ENCODE measurements at regions not wholly inside any gene's neighbourhood (a gene's known extent, or its start where the extent isn't known, plus 50 kb on each side); places are given as distances from the start of the nearest gene placed in this dataset.

- DNase-seq = no peak
- H3K27me3 ChIP-seq = no peaks in the 10 kb centered on the region
- intact Hi-C loops (cut with DNase I) = no loop called here
- no peaks in the 10 kb centered on the region for H3K4me1 ChIP-seq
- TF ChIP-seq POLR2AphosphoS5 (IDR thresholded peaks at IDR 0.05) (no peak), POLR2A (IDR thresholded peaks at IDR 0.05) (no peak), EP300 (IDR thresholded peaks at IDR 0.05) (no peak), CTCF (IDR thresholded peaks at IDR 0.05) (no peak)
- H3K27ac ChIP-seq = no peak overlapping the region
- H3K4me3 ChIP-seq = no peak overlapping the region
- no peaks in the 10 kb centered on the region for H3K9me3 ChIP-seq
- WGBS, 2 donors = 57 to 78% methylated on average over 3 of the region's 3 CpGs
- no peaks in the 10 kb centered on the region for H3K36me3 ChIP-seq
These were observed 544.1 kb downstream of the HTR7 start for GRCh38 chr10:90313576-90314325.

- H3K9me3 ChIP-seq = no peaks in the 10 kb centered on the region
- H3K4me3 ChIP-seq = no peak overlapping the region
- H3K36me3 ChIP-seq = no peaks in the 10 kb centered on the region
- H3K27me3 ChIP-seq = no peaks in the 10 kb centered on the region
- intact Hi-C loops (cut with DNase I) = no loop called here
- TF ChIP-seq EP300 (IDR thresholded peaks at IDR 0.05) = no peak
- TF ChIP-seq CTCF (IDR thresholded peaks at IDR 0.05) = no peak
- TF ChIP-seq POLR2A (IDR thresholded peaks at IDR 0.05) = no peak
- no peak for TF ChIP-seq POLR2AphosphoS5 (IDR thresholded peaks at IDR 0.05)
- no peaks in the 10 kb centered on the region for H3K4me1 ChIP-seq
- no peak overlapping the region for H3K27ac ChIP-seq
- DNase-seq = no peak
- 83% methylated on average over 1 of the region's 1 CpG for whole genome bisulfite sequencing, 2 donors
These were observed 543.1 kb downstream of the HTR7 start for GRCh38 chr10:90314718-90315117.

- no peak overlapping the region for H3K4me3 ChIP-seq
- H3K9me3 ChIP-seq = no peaks in the 10 kb centered on the region
- no peak overlapping the region for H3K27ac ChIP-seq
- intact Hi-C loops (cut with DNase I) = no loop called here
- no peak for DNase-seq
- no peaks in the 10 kb centered on the region for H3K27me3 ChIP-seq
- H3K36me3 ChIP-seq = no peaks in the 10 kb centered on the region
- H3K4me1 ChIP-seq = no peaks in the 10 kb centered on the region
- TF ChIP-seq POLR2A (IDR thresholded peaks at IDR 0.05) (no peak), POLR2AphosphoS5 (IDR thresholded peaks at IDR 0.05) (no peak), CTCF (IDR thresholded peaks at IDR 0.05) (no peak), EP300 (IDR thresholded peaks at IDR 0.05) (no peak)
- WGBS, 2 donors = 89% methylated on average over 3 of the region's 3 CpGs
These were observed 540.7 kb downstream of the HTR7 start for GRCh38 chr10:90317172-90317571.

- no peak overlapping the region for H3K27ac ChIP-seq
- H3K4me3 ChIP-seq = no peak overlapping the region
- H3K9me3 ChIP-seq = no peaks in the 10 kb centered on the region
- WGBS, 2 donors = 72 to 81% methylated on average over 2 of the region's 2 CpGs
- intact Hi-C loops (cut with DNase I) = no loop called here
- H3K4me1 ChIP-seq = no peaks in the 10 kb centered on the region
- H3K27me3 ChIP-seq = no peaks in the 10 kb centered on the region
- TF ChIP-seq CTCF (IDR thresholded peaks at IDR 0.05) (no peak), POLR2AphosphoS5 (IDR thresholded peaks at IDR 0.05) (no peak), EP300 (IDR thresholded peaks at IDR 0.05) (no peak), POLR2A (IDR thresholded peaks at IDR 0.05) (no peak)
- H3K36me3 ChIP-seq = no peaks in the 10 kb centered on the region
- no peak for DNase-seq
These were observed 539.2 kb downstream of the HTR7 start for GRCh38 chr10:90318659-90319058.

All from sigmoid colon (tissue), 6 donors.